Transverse colon (tissue), 4 donors: ENCODE measurements at regions not wholly inside any gene's neighbourhood (a gene's known extent, or its start where the extent isn't known, plus 50 kb on each side); places are given as distances from the start of the nearest gene placed in this dataset.

ENCODE experiments used
- DNase-seq: peaks from one replicate; pipeline ENCODE4 v3.0.0-alpha.2; 2019
- H3K27ac ChIP-seq, 4 donors: fragments of 200-600 bp; sonication (generic); 2 replicates each; pipeline ENCODE4 v1.5.1; 2016 to 2018; ENCODE audit warnings: inconsistent platforms in 4 of 4
- H3K27me3 ChIP-seq: fragments of 200-600 bp; sonication (generic); 2 replicates; pipeline ENCODE4 v1.5.1; 2017; ENCODE audit warnings: inconsistent platforms
- H3K36me3 ChIP-seq, 4 donors: fragments of 200-600 bp; sonication (generic); 2 replicates each; pipeline ENCODE4 v1.5.1; 2017 to 2019; ENCODE audit warnings: inconsistent platforms in 4 of 4
- H3K4me1 ChIP-seq, 4 donors: fragments of 200-600 bp; sonication (generic); 2 replicates each; pipeline ENCODE4 v1.5.1; 2017 to 2020; ENCODE audit warnings: inconsistent platforms in 4 of 4
- H3K4me3 ChIP-seq, 4 donors: fragments of 200-600 bp; sonication (generic); 1 replicate in 1 of 4; 2 replicates in 3 of 4; pipeline versions ENCODE4 v1.5.1 to v1.6.1; 2017 to 2019; ENCODE audit warnings: inconsistent platforms in 4 of 4
- H3K9me3 ChIP-seq, 2 donors: fragments of 200-600 bp; sonication (generic); 2 replicates each; pipeline ENCODE4 v1.5.1; 2017 to 2019; ENCODE audit warnings: inconsistent platforms in 2 of 2
- EP300 ChIP-seq: sonication (generic); formaldehyde crosslinking; IDR thresholded peaks from one replicate; pipeline ENCODE4 v1.6.1; 2017; ENCODE audit warnings: antibody characterized with exemption, low read depth
- POLR2A ChIP-seq: fragments of 450-650 bp; IDR thresholded peaks from one replicate; pipeline ENCODE4 v1.6.1; 2016; ENCODE audit warnings: antibody characterized with exemption, mild to moderate bottlenecking, moderate library complexity
- POLR2AphosphoS5 ChIP-seq, 3 donors: sonication (generic); formaldehyde crosslinking; IDR thresholded peaks; one replicate each; pipeline ENCODE4 v1.6.1; 2016; ENCODE audit warnings: antibody characterized with exemption in 3 of 3
- WGBS, 2 donors: methylation state at CpG; one replicate each; pipeline ENCODE4 v1.1.5; 2018; ENCODE audit warnings: low coverage in 1 of 2; 5-methylcytosine and 5-hydroxymethylcytosine counted together
- in situ Hi-C, 4 donors: fragments of 200-750 bp; cut with MboI; loops; one replicate each; pipeline versions ENCODE4 v1.15.0 to v1.15.1; 2017; ENCODE audit warnings: low sequenced_read_pairs in 3 of 4, low pct_ligation_motif_present in 1 of 4, low pct_unique_long_range_greater_than_20kb in 1 of 4
- intact Hi-C: fragments of 100-400 bp; cut with DNase I; formaldehyde crosslinking; loops from one replicate; pipeline ENCODE4 v1.15.1; 2023; ENCODE audit warnings: low total_unique reads
- TF ChIP-seq, protein P1 (sequence below), 5 experiments: fragments of 200-600 bp in 3 of 5; fragments of 450-650 bp in 2 of 5; sonication (generic) in 3 of 5; IDR thresholded peaks; 1 replicate in 2 of 5; 2 replicates in 3 of 5; pipeline ENCODE4 v1.5.1; 2016 to 2017; ENCODE audit warnings: antibody characterized with exemption in 5 of 5, inconsistent platforms in 3 of 5, mild to moderate bottlenecking in 2 of 5, moderate library complexity in 1 of 5

DNA sequence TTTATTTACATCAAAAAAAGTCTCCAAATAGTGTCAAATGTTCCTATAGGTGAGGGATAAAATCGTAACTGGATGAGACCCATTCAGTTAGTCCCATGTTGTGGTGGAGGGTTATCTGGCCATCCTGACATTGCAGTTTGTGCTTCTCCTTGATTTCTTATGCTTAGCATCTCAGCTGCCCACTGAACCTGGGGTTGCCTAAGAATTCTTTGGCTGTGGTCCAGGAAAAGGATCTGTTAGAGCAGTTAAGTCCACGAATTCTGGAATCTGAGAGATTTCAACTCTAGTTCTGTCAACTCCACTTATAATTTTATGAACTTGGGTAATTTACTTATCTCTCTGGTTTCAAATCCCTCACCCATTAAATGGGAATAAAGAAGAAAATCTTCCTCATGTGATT, 1673.4 kb downstream of the REEP3 start:
- TF ChIP-seq EP300 (no peak), POLR2AphosphoS5 (IDR thresholded peaks at IDR 0.05) (no peak), POLR2A (no peak)
- TF ChIP-seq, protein P1, sequence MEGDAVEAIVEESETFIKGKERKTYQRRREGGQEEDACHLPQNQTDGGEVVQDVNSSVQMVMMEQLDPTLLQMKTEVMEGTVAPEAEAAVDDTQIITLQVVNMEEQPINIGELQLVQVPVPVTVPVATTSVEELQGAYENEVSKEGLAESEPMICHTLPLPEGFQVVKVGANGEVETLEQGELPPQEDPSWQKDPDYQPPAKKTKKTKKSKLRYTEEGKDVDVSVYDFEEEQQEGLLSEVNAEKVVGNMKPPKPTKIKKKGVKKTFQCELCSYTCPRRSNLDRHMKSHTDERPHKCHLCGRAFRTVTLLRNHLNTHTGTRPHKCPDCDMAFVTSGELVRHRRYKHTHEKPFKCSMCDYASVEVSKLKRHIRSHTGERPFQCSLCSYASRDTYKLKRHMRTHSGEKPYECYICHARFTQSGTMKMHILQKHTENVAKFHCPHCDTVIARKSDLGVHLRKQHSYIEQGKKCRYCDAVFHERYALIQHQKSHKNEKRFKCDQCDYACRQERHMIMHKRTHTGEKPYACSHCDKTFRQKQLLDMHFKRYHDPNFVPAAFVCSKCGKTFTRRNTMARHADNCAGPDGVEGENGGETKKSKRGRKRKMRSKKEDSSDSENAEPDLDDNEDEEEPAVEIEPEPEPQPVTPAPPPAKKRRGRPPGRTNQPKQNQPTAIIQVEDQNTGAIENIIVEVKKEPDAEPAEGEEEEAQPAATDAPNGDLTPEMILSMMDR (IDR thresholded peaks at IDR 0.05), result no peak
- Histone ChIP-seq H3K4me1 (no peaks in the 10 kb centered on the region), H3K9me3 (no peaks in the 10 kb centered on the region), H3K27ac (no peak overlapping the region), H3K27me3 (no peaks in the 10 kb centered on the region), H3K36me3 (no peaks in the 10 kb centered on the region), H3K4me3 (no peak overlapping the region)
- in situ Hi-C loops (no loop called here), intact Hi-C loops (no loop called here)
- DNase-seq, result no peak
- WGBS, 2 donors, result 40 to 59% methylated on average over 2 of the region's 2 CpGs

DNA sequence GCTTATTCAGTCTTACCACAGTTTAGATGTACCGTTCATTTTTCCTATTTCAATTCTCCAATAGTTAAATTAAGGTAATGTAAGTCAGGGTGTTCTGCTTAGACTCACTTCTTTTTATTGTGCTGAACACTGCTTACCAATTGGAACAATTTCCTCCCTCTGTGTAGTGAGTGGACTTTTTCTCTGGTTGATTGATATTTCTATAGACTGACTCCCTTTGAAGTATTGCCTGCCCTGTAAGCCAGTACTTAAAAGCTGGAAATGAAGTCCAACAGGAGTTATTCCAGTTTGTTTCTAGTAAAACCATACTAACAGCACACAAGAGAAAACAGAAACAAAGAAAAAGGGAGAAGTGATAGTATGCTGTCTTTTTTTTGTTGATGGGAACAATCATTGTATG, 1674.9 kb downstream of the REEP3 start:
- H3K27ac ChIP-seq, result no peak overlapping the region
- intact Hi-C loops, result no loop called here
- 50 to 57% methylated on average over 1 of the region's 1 CpG for WGBS, 2 donors
- no peaks in the 10 kb centered on the region for H3K36me3 ChIP-seq
- no peaks in the 10 kb centered on the region for H3K27me3 ChIP-seq
- H3K4me1 ChIP-seq, result no peaks in the 10 kb centered on the region
- TF ChIP-seq, protein P1 (IDR thresholded peaks at IDR 0.05), result no peak
- TF ChIP-seq EP300 (no peak), POLR2AphosphoS5 (IDR thresholded peaks at IDR 0.05) (no peak), POLR2A (no peak)
- H3K4me3 ChIP-seq, result no peak overlapping the region
- H3K9me3 ChIP-seq, result no peaks in the 10 kb centered on the region
- in situ Hi-C loops, result no loop called here
- no peak for DNase-seq

DNA sequence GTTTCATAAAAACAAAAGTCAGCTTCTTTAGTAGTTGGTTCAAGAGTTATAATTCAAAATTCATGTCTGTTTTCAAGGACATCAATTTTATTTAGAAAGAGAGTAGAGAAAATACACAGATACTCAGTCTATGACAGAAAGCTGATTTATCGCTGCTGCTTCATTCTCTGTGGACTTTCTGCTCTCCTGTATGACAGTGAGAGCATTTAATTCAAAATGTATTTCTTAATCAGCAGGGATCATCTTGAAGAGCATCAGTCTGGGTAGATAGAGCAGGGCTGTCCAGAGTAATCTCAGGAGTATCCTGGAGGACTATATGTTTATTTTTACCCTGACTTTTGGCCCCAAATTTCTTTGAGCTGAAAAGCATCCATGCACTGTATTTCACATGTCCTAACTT, 1676.7 kb downstream of the REEP3 start:
- 75 to 88% methylated on average over 1 of the region's 1 CpG for WGBS, 2 donors
- H3K4me1 ChIP-seq, result no peaks in the 10 kb centered on the region
- H3K9me3 ChIP-seq, result no peaks in the 10 kb centered on the region
- H3K27ac ChIP-seq, result no peak overlapping the region
- H3K27me3 ChIP-seq, result no peaks in the 10 kb centered on the region
- in situ Hi-C loops, result no loop called here
- intact Hi-C loops, result no loop called here
- TF ChIP-seq EP300 (no peak), POLR2A (no peak), POLR2AphosphoS5 (IDR thresholded peaks at IDR 0.05) (no peak)
- TF ChIP-seq, protein P1 (IDR thresholded peaks at IDR 0.05), result no peak
- H3K36me3 ChIP-seq, result no peaks in the 10 kb centered on the region
- no peak for DNase-seq
- no peak overlapping the region for H3K4me3 ChIP-seq

DNA sequence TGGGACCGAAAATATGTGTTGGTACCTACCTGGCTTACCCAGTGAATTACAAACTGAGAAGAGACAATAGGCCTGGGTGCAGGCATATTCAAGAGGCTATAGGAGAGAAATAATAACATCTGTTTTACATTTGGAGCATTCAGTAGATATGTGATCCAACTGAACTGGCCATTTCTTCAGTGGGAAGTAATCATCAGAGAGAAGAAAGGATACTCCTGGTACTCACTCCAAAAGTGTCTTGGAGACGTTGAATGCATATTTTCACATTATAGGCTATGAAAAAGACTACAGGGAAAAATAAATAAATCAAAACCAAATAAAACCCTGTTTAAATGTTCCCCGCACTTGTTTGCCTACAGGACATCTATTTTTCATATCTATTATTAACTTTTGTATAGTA, 1680.3 kb downstream of the REEP3 start:
- in situ Hi-C loops, result no loop called here
- TF ChIP-seq, protein P1 (IDR thresholded peaks at IDR 0.05), result no peak
- TF ChIP-seq EP300 (no peak), POLR2AphosphoS5 (IDR thresholded peaks at IDR 0.05) (no peak), POLR2A (no peak)
- no peaks in the 10 kb centered on the region for H3K27me3 ChIP-seq

More for the DNA sequence above, 1680.3 kb downstream of the REEP3 start:
- H3K4me1 ChIP-seq, result no peaks in the 10 kb centered on the region
- H3K9me3 ChIP-seq, result no peaks in the 10 kb centered on the region
- H3K4me3 ChIP-seq, result no peak overlapping the region
- no peak overlapping the region for H3K27ac ChIP-seq
- no peaks in the 10 kb centered on the region for H3K36me3 ChIP-seq
- intact Hi-C loops, result no loop called here
- WGBS, 2 donors, result 76 to 77% methylated on average over 3 of the region's 3 CpGs
- no peak for DNase-seq
